ENCODE measurements at regions not wholly inside any gene's neighbourhood (a gene's known extent, or its start where the extent isn't known, plus 50 kb on each side); places are given as distances from the start of the nearest gene placed in this dataset.

DNA sequence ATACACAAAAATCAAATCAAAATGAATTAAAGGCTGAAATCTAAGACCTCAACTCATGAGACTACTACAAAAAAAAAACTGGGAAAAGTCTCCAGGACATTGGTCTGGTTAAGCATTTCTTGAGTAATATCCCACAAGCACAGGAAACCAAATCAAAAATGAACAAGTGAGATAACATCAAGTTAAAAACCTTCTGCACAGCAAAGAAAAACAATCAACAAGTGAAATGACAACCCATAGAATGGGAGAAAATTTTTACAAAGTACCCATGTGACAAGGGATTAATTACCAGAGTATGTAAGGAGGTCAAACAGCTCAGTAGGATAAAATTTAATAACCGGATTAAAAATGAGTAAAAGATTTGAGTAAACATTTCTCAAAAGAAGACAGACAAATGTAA, 338.7 kb downstream of the SLC16A7 start:
- no peak for DNase-seq

- no peak for DNase-seq
These were observed 340.7 kb downstream of the SLC16A7 start for GRCh38 chr12:59936534-59936933.

DNA sequence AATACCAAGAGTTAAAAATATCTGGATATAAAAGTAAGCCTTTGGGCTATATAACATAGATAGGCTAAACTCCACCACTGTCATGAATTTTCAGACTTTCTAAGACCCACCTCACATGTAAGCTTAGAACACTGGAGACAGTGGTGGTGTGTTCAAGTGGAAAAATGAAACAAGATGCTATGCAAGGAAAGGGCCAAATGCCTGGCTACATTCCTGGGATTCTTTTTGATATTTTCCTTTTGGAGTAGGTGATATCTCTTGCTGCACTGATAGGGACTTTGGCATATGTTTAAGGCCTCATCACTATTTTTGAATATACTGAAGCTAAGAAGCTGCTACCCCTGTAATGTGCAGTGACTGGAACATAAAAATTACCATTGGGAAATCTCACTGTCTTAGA, 341.3 kb downstream of the SLC16A7 start:
- no peak for DNase-seq

GRCh38 chr12:59938190-59938962, 342.5 kb downstream of the SLC16A7 start:
- no peak for DNase-seq

- no peak for DNase-seq
These were observed 345.0 kb downstream of the SLC16A7 start for GRCh38 chr12:59940631-59941342.

DNA sequence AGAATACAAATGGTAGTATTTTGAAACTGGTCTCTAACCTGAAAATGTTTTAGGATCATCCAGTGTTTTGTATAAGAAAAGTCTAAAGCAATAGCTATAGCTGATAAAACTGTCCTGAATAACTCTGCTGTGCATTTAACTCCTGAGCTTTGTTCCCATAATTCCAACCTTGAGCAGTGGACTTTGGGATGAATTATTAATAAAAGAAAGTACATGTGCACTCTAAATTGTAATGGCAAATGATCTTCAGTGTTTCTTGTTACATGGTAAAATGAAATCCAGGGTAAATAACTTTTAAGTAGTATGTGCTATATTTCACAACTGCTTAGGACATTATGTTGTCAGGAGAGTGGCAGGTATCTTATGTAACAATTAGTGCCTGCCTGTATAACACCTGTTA, 345.6 kb downstream of the SLC16A7 start:
- no peak for DNase-seq

- no peak for DNase-seq
These were observed 348.3 kb downstream of the SLC16A7 start for GRCh38 chr12:59944177-59944576.

DNA sequence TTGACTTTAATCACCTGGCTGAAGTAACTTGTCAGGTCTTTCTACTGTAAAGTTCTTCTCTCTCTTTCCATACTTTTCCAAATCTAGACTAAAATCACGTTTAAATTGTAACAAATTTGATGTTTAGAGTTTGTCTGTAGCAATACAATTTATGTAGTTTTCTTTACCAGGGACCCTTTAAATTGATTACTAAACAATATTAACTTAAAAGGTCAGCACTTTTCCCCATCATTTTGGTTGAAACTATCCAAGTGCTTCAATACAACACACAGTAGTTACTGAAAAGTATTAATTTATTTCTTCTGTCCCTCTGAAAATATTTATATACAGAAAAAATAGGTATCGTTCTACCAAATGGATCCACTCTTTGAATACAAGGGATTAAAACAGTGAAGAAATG, 350.8 kb downstream of the SLC16A7 start:
- no peak for DNase-seq

- no peak for DNase-seq
These were observed 367.7 kb downstream of the SLC16A7 start for GRCh38 chr12:59963546-59963945.

GRCh38 chr12:59972905-59973304, 377.1 kb downstream of the SLC16A7 start:
- DNase-seq, result no peak

- no peak for DNase-seq
These were observed 377.7 kb downstream of the SLC16A7 start for GRCh38 chr12:59973515-59973914.

GRCh38 chr12:59977779-59978178, 381.9 kb downstream of the SLC16A7 start:
- no peak for DNase-seq

DNA sequence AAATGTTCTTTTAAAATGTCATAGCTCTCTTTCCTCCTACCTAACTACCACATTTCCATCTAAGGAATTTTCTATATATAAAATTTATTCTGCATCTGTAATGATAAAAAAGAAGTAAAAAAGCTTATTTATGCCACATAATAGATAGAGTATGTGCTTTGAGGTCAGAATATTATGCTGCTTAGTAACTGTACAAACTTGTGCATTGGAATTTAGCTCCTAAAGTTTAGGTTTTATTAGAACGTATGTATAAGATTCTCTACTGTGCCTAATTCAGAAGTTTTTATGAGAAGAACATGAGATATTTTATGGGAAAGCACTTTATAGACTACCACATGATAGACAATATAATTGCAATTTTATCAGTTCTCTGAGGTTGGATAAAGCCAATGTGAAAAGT, 384.6 kb downstream of the SLC16A7 start:
- DNase-seq, result no peak

DNA sequence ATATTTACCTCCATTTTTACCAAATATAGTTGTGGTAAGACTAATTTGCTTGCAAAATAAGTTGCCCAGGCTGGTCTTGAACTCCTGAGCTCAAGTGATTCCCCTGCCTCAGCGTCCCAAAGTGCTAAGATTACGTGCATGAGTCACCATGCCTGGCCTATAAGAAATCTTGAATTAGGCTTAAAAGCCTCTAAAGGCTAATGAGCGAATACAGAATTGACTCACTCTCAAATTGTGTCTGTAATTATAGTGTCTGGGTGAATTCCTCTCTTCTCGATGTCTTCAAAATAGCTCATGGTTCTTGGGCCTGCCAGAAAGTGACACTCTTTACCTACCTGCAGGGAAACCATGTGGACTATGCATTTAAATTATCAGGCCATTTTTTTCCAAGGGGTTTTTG, 403.5 kb downstream of the SLC16A7 start:
- no peak for DNase-seq

GRCh38 chr12:60010486-60010885, 414.7 kb downstream of the SLC16A7 start:
- DNase-seq, result no peak

DNA sequence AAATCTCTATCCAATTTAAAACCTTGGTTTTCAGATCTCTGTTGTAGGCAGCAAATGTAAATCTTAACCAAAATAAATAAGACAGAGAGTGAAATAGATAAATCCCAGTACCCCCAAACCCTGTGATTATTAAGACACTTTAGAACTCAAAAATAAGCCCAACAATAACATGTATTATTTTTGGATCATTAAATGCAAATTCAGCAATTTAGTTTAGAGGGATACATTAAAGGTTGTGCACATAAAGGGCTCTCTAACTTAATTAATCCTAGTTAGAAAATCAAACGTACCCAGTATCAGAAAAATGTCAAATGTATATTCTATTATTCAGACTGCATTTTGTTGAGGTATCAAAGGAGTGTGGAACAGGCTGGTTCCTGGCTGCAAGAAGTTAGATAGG, 416.8 kb downstream of the SLC16A7 start:
- DNase-seq, result no peak

DNA sequence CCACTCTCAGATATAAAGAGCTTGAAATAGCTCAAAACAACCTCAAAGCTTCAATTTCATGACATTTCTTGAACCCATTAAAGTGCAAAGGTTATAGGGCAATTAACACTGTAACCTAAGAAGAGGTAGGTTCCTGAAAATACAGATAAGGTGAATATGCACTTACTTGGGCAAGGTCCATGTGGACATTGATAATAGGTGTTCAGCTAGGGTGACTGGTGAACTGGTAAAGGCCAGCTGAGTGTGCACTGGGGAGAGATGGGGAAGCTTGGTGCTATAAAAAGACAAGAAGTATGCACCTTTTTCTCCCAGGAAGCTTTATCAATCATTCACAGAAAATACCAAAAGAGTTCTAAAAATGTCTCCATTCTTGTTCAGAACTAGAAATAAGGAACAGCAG, 418.6 kb downstream of the SLC16A7 start:
- no peak for DNase-seq

DNA sequence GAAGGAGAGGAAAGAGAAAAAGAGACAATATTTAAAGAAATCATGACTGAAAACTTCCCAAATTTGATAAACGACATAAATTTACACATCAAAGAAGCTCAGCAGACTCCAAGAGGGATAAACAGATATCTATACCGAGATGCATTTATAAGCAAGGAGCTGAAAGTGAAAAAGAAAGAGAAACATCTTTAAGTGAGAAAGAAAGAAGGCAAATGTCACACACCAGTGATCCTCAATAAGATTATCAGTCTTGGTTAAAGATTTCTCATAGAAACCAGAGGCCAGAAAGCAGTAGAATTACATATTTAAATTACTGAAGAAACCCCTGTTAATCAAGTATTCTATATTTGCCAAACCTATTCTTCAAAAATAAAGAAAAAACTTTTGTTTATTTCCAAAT, 424.2 kb downstream of the SLC16A7 start:
- DNase-seq, result no peak

- DNase-seq, result no peak
These were observed 425.4 kb downstream of the SLC16A7 start for GRCh38 chr12:60021235-60021634.

- no peak for DNase-seq
These were observed 431.4 kb downstream of the SLC16A7 start for GRCh38 chr12:60027266-60027665.

DNA sequence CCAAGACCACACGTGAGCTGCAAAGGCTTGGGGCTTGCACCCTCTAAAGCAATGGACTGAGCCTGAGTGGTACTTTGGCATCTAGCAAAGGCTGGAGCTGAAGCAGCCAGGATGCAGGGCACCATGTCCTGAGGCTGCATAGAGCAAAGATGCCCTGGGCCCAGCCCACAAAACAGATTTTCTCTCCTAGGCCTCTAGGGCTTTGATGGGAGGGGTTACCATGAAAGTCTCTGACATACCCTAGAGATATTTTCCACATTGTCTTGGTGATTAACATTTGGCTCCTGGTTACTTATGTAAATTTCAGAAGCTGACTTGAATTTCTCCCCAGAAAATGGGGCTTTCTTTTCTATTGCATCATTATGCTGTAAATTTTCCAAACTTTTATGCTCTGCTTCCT, 438.3 kb downstream of the SLC16A7 start:
- no peak for DNase-seq

- no peak for DNase-seq
These were observed 440.0 kb downstream of the SLC16A7 start for GRCh38 chr12:60035835-60036234.

DNA sequence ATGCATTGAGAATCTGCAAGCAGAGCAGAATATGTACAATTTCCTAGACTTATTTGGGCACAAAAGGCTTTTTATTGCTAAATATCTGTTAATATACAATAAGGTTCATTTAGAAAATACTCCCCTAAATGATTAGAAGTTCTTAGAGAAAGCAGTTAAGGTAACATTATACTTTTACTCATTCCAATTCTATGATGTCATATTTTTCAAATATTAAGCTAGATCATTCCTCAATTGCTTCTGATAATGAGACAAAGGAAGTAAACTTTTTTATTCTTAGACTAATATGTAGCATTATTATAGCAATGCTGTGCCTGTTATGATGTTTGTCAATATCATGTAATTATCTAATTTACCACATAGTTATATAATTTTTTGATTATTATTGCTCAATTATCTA, 447.0 kb downstream of the SLC16A7 start:
- DNase-seq, result no peak

DNA sequence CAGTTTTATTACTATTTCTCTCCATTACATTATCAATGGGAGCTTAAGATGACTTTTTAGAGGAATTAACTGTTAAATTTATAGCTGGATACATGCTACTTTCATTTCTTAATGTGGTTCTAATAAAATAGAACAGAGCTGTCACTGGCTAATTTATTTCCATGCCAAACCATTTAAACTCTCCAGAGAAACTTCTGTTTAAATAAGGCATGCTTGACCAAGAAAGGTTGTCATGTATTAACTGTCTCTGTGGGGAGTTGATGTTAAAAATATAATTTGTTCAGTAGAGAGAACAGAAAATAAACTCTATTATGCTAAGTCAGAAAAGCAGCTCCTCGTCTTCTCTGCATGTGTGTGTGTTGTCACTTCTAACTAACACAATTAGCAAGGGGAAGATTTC, 447.4 kb downstream of the SLC16A7 start:
- DNase-seq, result no peak

- DNase-seq, result no peak
These were observed 456.7 kb downstream of the SLC16A7 start for GRCh38 chr12:60052483-60052882.
